Progenitor cell of endocrine pancreas (in vitro differentiated cells): ENCODE measurements at regions not wholly inside any gene's neighbourhood (a gene's known extent, or its start where the extent isn't known, plus 50 kb on each side); places are given as distances from the start of the nearest gene placed in this dataset.
"Not testable (repeated sequence)": the region's sequence is repeated elsewhere in the genome, so short reads cannot be mapped to it uniquely, and the experiment has no call there.

Source experiments
- DNase-seq: peaks from one replicate; pipeline ENCODE4 v3.0.0; 2021; ENCODE audit warnings: low spot score; ENCODE audit not compliant: unreplicated experiment
- H3K27ac Mint-ChIP-seq: 2 replicates; pipeline ENCODE4 v1.8.0; 2021; ENCODE audit warnings: mild to moderate bottlenecking, moderate library complexity, mixed read lengths
- H3K27me3 Mint-ChIP-seq: 2 replicates; pipeline ENCODE4 v1.8.0; 2021; ENCODE audit warnings: mixed read lengths
- H3K36me3 Mint-ChIP-seq: 2 replicates; pipeline ENCODE4 v1.8.0; 2022; ENCODE audit warnings: mixed read lengths; ENCODE audit not compliant: insufficient read depth
- H3K4me1 Mint-ChIP-seq: 2 replicates; pipeline ENCODE4 v1.8.0; 2021; ENCODE audit warnings: low read depth, mixed read lengths
- H3K4me3 Mint-ChIP-seq: 2 replicates; pipeline ENCODE4 v1.8.0; 2021; ENCODE audit warnings: low read depth, mild to moderate bottlenecking, moderate library complexity, mixed read lengths
- H3K9me3 Mint-ChIP-seq: 2 replicates; pipeline ENCODE4 v1.8.0; 2021; ENCODE audit warnings: low read depth, mixed read lengths
- TF ChIP-seq, protein P1 (sequence below): fragments of 200-600 bp; sonication (generic); IDR thresholded peaks from one replicate; pipeline ENCODE4 v1.5.0; 2021; ENCODE audit warnings: antibody characterized with exemption, mild to moderate bottlenecking; ENCODE audit not compliant: unreplicated experiment

DNA sequence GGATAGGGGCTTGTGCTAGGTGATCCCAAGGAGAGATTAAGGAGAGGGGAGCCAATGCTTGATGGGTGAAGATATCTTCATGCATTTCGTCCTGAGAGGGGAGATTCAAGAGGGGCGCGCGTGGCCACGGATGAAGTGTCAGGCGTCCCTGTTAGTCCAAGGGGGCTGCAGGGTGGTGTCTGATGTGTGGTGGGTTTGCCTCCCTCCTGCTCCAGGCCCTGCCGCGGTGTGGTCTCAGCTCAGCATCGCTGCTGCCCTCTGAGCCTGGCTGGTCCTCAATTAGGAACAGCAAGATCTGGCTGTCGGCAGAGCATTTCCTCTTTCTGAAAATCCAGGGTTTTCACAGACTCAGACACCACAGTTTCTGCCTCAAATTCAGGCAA, 318.0 kb downstream of the THBS2 start:
- Mint-ChIP-seq H3K4me1 (peaks cover 8% of the 10 kb centered on the region), H3K9me3 (peaks cover 12% of the 10 kb centered on the region)
- TF ChIP-seq, protein P1, sequence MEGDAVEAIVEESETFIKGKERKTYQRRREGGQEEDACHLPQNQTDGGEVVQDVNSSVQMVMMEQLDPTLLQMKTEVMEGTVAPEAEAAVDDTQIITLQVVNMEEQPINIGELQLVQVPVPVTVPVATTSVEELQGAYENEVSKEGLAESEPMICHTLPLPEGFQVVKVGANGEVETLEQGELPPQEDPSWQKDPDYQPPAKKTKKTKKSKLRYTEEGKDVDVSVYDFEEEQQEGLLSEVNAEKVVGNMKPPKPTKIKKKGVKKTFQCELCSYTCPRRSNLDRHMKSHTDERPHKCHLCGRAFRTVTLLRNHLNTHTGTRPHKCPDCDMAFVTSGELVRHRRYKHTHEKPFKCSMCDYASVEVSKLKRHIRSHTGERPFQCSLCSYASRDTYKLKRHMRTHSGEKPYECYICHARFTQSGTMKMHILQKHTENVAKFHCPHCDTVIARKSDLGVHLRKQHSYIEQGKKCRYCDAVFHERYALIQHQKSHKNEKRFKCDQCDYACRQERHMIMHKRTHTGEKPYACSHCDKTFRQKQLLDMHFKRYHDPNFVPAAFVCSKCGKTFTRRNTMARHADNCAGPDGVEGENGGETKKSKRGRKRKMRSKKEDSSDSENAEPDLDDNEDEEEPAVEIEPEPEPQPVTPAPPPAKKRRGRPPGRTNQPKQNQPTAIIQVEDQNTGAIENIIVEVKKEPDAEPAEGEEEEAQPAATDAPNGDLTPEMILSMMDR = no peak

DNA sequence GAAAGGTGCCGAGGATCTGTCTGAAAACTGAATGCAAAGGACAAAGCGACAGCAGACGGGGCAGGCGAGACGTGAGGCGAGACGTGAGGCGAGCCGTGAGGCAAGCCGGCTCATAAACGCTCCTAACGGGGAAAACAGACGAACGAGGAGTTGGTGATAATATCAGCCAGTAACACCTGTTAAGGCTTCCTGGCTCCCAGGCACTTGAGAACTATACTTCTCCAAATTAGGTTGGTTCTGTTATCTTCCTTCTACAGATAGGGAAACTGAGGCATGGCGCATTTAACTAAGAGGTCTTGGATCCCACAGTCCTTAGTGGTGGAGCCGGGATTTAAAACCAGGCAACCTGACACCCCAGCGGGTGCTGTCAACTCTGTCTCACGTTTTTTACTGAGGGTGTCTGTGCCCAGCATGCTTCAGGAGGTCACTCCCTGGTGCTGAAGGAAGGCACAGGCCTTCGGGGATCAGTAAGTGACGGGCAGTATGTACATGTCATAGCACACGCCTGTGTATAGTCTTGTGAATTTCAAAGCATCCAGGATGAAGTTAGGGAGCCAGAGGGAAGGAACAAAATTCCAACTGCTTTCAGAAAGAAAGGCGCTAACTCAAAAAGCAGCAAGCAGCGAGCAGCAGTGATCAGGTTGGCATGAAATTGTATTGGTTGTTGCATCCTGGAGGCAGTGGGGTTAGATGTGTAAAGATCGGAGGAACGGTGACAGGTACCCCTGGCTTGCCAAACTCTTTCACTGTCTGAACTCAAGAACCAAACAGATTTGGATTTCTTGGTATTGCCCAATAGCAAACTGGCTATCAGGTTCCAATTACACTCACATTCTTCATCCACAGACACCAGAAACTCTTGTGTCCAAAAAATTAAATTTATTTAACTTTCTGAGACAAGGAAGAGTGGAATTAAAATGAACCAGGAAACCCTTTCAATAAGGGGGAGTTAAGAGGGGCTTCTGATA, 318.7 kb downstream of the THBS2 start:
- H3K27ac Mint-ChIP-seq = no peak overlapping the region
- peaks cover 4% of the 10 kb centered on the region for H3K27me3 Mint-ChIP-seq
- peaks cover 8% of the 10 kb centered on the region for H3K4me1 Mint-ChIP-seq
- peaks cover 1% of the 10 kb centered on the region for H3K36me3 Mint-ChIP-seq
- TF ChIP-seq, protein P1 = no peak
- H3K9me3 Mint-ChIP-seq = peaks cover 14% of the 10 kb centered on the region
- DNase-seq = no peak
- no peak overlapping the region for H3K4me3 Mint-ChIP-seq

More for the DNA sequence above, 318.0 kb downstream of the THBS2 start:
- Mint-ChIP-seq H3K4me3 (no peak overlapping the region), H3K27ac (no peak overlapping the region), H3K27me3 (peaks cover 9% of the 10 kb centered on the region), H3K36me3 (peaks cover 1% of the 10 kb centered on the region)
- DNase-seq = no peak

DNA sequence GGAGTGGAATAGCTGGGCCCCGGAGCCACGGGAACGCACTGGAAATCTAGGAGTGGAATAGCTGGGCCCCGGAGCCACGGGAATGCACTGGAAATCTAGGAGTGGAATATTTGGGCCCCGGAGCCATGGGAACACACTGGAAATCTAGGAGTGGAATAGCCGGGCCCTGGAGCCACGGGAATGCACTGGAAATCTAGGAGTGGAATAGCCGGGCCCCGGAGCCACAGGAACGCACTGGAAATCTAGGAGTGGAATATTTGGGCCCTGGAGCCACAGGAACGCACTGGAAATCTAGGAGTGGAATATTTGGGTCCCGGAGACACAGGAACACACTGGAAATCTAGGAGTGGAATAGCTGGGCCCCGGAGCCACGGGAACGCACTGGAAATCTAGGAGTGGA, 321.5 kb downstream of the THBS2 start:
- not testable (repeated sequence) for H3K27me3 Mint-ChIP-seq, H3K4me1 Mint-ChIP-seq, DNase-seq, H3K4me3 Mint-ChIP-seq, H3K36me3 Mint-ChIP-seq
- peak overlapping the region; percentile 8 for H3K27ac Mint-ChIP-seq
- H3K9me3 Mint-ChIP-seq = peaks cover 16% of the 10 kb centered on the region

DNA sequence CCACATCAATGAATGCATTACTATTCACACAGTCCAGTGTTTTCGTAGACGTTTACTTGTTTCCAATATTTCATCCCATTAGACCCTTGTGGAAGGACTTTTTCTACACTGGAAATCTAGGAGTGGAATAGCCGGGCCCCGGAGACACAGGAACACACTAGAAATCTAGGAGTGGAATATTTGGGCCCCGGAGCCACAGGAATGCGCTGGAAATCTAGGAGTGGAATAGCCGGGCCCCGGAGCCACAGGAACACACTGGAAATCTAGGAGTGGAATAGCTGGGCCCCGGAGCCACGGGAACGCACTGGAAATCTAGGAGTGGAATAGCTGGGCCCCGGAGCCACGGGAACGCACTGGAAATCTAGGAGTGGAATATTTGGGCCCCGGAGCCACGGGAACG, 322.6 kb downstream of the THBS2 start:
- peaks cover 16% of the 10 kb centered on the region for H3K9me3 Mint-ChIP-seq

DNA sequence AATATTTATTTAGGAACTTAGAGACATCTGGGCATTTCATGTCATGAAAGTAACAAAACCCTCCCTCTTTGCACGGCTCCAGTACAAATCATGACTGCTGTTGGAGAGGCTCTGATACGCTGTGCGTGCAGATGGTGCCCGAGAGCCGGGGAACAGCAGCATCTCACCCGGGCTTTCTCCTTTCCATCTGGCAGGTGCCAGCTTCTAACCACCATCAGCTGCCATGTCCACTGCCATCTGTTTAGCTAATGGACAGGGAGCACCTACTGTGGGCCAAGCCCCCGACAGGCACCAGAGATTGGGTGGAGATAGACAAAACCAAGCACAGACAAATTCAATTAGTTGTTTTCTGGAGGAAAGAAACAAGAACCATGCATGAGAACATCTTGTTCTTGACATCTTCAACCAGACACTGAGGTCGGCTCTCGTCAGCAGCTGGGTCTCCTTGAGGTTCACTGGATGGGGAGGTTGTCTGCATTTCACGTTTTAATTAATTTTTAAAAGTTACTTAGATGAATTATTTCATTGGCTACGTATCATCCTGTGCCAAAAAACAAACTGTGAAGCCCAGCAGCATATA, 323.7 kb downstream of the THBS2 start:
- no peak overlapping the region for H3K4me3 Mint-ChIP-seq
- peaks cover 16% of the 10 kb centered on the region for H3K9me3 Mint-ChIP-seq
- DNase-seq = no peak
- H3K27me3 Mint-ChIP-seq = no peaks in the 10 kb centered on the region
- peaks cover 1% of the 10 kb centered on the region for H3K36me3 Mint-ChIP-seq
- no peaks in the 10 kb centered on the region for H3K4me1 Mint-ChIP-seq
- TF ChIP-seq, protein P1 = no peak
- H3K27ac Mint-ChIP-seq = no peak overlapping the region

More for the DNA sequence above, 322.6 kb downstream of the THBS2 start:
- not testable (repeated sequence) for H3K36me3 Mint-ChIP-seq, H3K4me1 Mint-ChIP-seq, H3K4me3 Mint-ChIP-seq, H3K27me3 Mint-ChIP-seq, DNase-seq, H3K27ac Mint-ChIP-seq

DNA sequence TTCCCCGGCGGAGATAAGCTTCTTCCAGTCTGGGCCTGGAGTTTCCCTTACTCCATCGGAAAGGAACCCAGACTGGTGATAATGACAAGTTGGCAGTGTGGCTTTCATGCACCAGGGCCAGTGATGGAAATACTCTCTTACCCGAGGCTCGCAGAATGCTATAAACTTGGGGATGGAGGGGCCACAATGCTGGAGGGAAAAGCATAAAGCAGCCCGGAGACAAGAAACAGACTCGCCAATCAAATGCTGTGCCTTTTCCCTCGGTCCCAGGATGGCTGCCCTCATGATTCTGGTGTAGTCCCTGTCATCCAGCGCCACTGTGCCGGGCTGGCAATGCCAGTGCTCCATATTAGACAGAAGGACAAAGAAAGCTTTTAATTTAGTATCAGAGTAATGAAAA, 325.6 kb downstream of the THBS2 start:
- peaks cover 1% of the 10 kb centered on the region for H3K36me3 Mint-ChIP-seq
- DNase-seq = no peak

More for the DNA sequence above, 325.6 kb downstream of the THBS2 start:
- H3K4me3 Mint-ChIP-seq = no peak overlapping the region
- H3K27me3 Mint-ChIP-seq = no peaks in the 10 kb centered on the region
- peaks cover 8% of the 10 kb centered on the region for H3K9me3 Mint-ChIP-seq
- no peaks in the 10 kb centered on the region for H3K4me1 Mint-ChIP-seq
- H3K27ac Mint-ChIP-seq = no peak overlapping the region
- TF ChIP-seq, protein P1 = no peak
